T-helper 1 cell treated with Interleukin-12 subunit alpha and Interleukin-12 subunit beta and Interleukin-4 antibody, amounts not matched to agents 30 ng/mL and 1 ng/mL, for 36 hours (primary cell): ENCODE measurements at regions not wholly inside any gene's neighbourhood (a gene's known extent, or its start where the extent isn't known, plus 50 kb on each side); places are given as distances from the start of the nearest gene placed in this dataset.

Source experiments
- intact Hi-C: fragments of 100-400 bp; cut with micrococcal nuclease; formaldehyde crosslinking; loops from one replicate; pipeline ENCODE4 v1.15.1; 2024

GRCh38 chr1:78792756-78793155 is 143.1 kb downstream of the IFI44 start:
- intact Hi-C loops, result no loop called here

DNA sequence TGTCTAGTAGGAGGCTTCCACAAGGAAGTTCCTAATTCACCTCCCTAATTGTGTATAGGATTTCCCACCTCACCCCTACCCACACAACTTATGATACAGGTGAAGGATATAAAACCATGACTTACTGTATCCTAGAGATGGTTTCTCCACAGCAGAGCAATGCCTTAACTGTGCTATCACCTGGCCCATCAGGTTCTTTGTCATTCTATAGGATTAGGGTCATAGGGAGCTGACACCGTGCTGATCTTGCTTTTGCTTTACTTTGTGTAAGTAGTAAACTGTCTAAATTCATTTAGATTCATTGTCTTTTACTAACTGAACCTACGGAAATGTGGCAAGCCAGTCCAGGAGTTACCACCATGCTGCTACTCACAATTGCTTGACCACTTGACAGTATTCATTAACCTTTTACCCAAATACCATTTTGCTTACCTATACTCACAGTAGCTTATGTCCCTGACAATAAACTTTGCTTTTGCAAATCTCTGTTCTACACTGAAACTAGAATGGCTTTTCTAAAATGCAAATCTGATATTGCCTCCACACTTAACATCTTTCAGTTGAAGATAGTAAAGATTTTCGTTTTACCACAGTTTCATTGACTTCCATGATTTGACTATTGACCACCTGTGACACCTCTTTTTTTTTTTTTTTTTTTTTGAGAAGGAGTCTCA is 147.6 kb downstream of the IFI44 start:
- intact Hi-C loops, result no loop called here

- intact Hi-C loops, result no loop called here
Measured at GRCh38 chr1:78799926-78800325, 150.3 kb downstream of the IFI44 start.

- intact Hi-C loops, result no loop called here
Measured at GRCh38 chr1:78814176-78814575, 164.5 kb downstream of the IFI44 start.

DNA sequence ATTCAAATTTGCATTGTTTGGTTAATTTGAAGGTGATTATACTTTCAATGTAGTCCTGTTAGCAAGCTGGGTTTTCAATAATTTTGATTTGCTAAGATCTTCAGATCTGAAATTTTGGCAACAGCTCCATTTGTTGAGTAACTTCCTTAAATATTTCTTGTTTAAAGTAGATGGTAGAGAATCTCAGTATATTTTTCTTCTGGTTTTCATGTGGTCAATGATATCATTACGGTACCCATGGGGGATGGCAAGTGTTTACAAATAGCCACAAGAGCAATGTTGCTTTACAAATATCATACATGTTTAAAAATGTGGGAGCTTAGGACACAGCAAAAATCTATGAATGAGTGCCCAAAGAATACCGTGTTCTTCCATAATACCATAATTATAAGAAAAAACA is 175.9 kb downstream of the IFI44 start:
- intact Hi-C loops, result no loop called here

- intact Hi-C loops, result loop anchor here (10.0 kb wide), 1 partner anchor 685 kb away; no protein-coding TSS in a partner anchor
Measured at GRCh38 chr1:78829644-78830043, 176.9 kb downstream of the ADGRL4 start.

- intact Hi-C loops, result loop anchor here (10.0 kb wide), 1 partner anchor 686 kb away; no protein-coding TSS in a partner anchor
Measured at GRCh38 chr1:78830321-78830720, 176.2 kb downstream of the ADGRL4 start.

GRCh38 chr1:78831731-78832360 is 174.7 kb downstream of the ADGRL4 start:
- intact Hi-C loops, result loop anchor here (10.0 kb wide), 1 partner anchor 687 kb away; no protein-coding TSS in a partner anchor

DNA sequence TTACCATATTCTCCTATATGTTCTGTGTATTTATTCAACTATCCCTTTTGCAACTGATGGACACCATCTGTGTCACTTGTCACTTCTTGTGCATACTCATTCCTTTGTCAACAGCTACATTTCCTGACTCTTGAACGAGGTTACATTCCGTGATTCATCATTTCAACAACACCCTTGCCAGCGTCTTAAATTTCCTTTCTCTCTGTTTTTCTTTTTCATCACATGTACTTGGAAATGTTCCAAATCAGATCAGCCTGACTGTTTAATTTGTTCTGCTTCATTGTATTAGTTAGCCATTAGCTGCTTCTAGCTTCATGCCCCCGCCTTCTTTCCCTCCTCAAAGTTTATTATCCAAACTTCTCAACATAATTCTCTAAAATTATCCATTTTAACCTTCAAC is 173.0 kb downstream of the ADGRL4 start:
- intact Hi-C loops, result loop anchor here (10.0 kb wide), 1 partner anchor 689 kb away; no protein-coding TSS in a partner anchor

DNA sequence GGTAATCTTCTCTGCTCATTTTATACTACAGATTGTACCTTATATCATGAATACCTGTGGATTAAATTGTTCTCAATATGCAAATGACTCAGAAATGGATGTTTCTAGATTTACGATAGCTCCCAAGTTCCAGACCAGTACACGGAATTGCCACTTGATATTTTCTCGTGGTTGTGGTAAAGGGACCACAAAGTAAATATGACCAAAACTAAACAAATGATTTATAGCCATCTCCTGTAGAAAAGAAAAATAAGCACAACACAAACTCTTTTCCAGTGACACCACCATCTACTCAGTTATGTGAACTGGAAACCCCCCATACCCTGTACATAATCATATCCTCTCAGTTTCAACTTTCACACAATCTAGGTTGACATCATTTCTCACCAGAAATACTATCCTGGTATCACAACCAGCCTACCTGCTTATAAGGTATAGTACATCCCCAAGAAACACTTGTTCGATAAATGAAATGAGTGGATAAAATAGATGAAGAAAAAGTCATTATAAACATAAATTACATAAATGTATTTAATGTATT is 172.3 kb downstream of the ADGRL4 start:
- intact Hi-C loops, result loop anchor here (10.0 kb wide), 1 partner anchor 689 kb away; no protein-coding TSS in a partner anchor

GRCh38 chr1:78836726-78837125 is 169.8 kb downstream of the ADGRL4 start:
- intact Hi-C loops, result loop anchor here (10.0 kb wide), 1 partner anchor 692 kb away; no protein-coding TSS in a partner anchor

- intact Hi-C loops, result loop anchor here (1.0 to 10.0 kb wide), 2 partner anchors 222 to 695 kb away; no protein-coding TSS in a partner anchor
Measured at GRCh38 chr1:78839704-78840277, 166.7 kb downstream of the ADGRL4 start.
